Left hindlimb (tissue), 1 donor: ENCODE measurements at regions not wholly inside any gene's neighbourhood (a gene's known extent, or its start where the extent isn't known, plus 50 kb on each side); places are given as distances from the start of the nearest gene placed in this dataset.

Experiments
- DNase-seq: peaks from one replicate; pipeline ENCODE4 v3.0.0-alpha.2; 2018

GRCh38 chr4:19694812-19695211 is 556.9 kb upstream of the SLIT2 start:
- DNase-seq, result no peak

DNA sequence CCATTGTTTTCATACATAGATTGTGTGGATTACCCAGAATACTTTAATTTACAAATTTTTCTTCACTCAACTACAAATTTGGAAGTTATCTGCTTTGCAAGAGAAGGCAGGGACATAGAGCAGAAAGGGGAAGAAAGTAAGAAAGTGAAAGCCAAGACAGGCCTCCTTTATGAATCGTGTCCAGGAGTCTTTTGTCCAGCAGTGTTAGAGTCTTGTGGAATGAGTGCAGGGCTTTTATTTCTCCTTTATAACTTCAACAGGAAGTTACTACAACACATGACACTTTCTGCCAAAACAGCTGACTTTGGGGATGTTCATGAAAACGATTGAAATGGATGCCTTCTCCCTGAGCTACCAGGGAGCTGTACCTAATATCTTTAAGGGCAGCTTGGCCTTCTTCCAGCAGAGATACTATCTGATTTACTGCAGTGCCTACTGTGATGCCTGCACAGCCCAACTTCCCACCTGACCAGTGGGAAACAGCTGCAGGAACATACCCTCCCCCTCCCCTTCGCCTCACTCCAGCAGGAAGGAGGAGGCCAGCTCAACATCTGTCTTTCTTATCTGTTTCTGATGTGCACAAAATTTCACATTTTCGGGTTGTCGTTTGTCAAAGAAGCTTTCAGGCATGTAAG is 557.7 kb upstream of the SLIT2 start:
- DNase-seq, result no peak

DNA sequence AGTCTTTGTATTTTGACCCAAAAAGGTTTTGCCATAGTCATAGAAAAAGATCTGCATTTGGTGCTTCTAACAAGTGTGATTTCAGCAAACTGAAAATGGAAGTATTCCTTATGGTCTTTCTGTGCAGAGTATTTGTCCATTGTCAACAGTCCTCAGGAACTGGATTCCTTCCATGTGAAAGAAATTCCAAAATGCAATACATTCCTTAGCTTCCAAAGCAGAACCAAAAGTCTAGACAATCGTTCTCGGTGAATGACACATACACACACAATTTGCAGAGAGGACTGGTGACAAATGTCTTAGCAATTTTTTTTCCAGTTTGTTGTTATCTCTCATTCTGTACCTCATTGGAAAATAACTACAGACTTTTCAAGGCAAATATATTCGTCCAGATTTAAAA is 562.2 kb upstream of the SLIT2 start:
- DNase-seq, result no peak

GRCh38 chr4:19686456-19686855 is 565.2 kb upstream of the SLIT2 start:
- no peak for DNase-seq

DNA sequence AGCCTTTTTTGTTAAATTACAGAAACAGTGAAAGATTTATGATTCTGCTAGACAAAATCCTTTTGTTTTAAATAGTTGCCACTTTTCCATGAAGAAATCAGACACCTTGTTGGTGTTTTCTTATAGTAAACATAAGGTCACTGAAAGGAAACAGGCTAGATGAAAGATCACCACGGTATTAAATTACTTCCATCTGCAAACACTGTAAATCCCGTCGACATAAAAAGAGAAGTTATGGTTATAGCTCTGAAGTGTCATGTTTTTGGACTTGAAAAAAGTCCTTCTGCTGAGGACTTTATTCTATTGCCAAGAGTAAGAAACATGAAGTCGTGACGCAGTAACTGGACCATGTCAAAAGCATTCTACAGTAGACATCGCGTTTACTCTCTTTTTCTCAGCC is 567.6 kb upstream of the SLIT2 start:
- no peak for DNase-seq

- DNase-seq, result no peak
Measured at GRCh38 chr4:19683426-19683825, 568.3 kb upstream of the SLIT2 start.

GRCh38 chr4:19677211-19677610 is 574.5 kb upstream of the SLIT2 start:
- DNase-seq, result no peak

GRCh38 chr4:19675172-19675811 is 576.4 kb upstream of the SLIT2 start:
- no peak for DNase-seq

DNA sequence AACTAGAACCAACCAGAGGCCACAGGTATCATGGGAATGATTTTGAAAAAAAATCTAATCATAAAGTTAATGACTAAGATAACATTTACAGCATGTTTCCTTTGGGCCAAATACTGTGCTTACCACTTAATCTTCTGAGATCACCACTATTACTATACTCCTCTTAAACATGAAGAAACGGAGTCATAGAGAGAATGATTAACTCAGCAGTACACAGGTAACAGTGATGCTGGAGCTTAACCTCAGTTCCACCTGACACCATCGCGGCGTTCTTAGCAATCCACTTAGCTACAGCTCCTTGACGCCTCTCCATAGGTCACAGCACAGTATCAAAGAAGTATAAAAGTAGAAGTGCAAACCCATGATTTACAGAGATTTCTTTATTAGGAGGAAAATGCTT is 592.6 kb upstream of the SLIT2 start:
- DNase-seq, result no peak

GRCh38 chr4:19657856-19658255 is 593.8 kb upstream of the SLIT2 start:
- DNase-seq, result no peak

- no peak for DNase-seq
Measured at GRCh38 chr4:19655666-19656065, 596.0 kb upstream of the SLIT2 start.

GRCh38 chr4:19650903-19651864 is 600.5 kb upstream of the SLIT2 start:
- DNase-seq, result no peak

DNA sequence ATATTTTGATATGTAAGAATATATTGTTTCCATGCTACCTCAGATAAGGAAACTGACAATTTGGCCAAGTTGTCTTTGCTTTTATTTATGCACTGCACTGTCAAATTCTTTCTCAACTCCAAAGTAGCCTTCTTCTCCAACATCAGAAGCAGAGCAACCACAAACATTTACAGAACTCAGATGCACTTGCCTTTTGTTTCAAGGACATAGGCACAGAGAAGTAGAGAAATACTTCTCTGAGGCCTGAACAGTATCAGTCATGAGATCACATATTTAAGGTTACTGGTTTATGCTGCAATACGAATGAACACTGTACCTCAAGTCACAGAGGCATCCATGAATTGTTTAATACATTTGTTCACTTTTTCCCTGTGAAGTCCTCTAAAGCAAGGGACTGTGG is 606.1 kb upstream of the SLIT2 start:
- no peak for DNase-seq

DNA sequence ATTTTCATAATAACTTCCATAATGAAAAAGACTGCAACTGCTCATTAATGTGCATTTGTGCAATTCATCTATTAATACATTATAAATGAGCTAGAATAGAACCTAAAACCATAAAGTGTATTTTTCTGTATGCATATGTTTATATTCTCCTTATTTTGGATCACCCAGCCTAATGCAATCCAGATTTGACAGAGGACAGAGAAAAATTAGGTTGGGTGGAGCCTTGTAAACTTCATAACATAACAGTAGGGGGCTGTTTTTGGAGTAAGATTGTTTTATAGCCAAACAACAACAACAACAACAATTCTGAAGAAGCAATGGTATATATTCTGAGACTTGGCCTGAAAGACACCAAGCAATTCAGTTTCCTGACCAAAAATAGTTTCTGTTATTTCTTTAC is 615.3 kb upstream of the SLIT2 start:
- no peak for DNase-seq

DNA sequence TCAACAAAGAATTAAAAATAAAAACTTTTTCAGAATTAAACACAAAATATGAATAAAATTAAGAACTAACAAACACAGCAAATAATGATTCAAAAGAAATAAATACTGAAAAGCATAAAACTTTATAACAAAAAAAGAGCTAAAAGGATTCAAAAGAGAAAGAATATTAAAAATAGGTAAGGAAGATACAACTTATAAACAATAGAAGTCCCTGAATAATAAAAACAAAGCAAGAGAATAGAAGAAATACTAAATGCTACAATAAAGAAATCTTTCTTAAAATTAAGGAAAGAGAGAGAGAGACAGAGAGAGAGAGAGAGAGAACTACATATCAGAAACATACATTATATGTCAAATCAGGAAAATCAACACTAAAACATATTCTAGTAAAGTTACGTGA is 619.9 kb upstream of the SLIT2 start:
- DNase-seq, result no peak

- DNase-seq, result no peak
Measured at GRCh38 chr4:19623866-19624265, 627.8 kb upstream of the SLIT2 start.

DNA sequence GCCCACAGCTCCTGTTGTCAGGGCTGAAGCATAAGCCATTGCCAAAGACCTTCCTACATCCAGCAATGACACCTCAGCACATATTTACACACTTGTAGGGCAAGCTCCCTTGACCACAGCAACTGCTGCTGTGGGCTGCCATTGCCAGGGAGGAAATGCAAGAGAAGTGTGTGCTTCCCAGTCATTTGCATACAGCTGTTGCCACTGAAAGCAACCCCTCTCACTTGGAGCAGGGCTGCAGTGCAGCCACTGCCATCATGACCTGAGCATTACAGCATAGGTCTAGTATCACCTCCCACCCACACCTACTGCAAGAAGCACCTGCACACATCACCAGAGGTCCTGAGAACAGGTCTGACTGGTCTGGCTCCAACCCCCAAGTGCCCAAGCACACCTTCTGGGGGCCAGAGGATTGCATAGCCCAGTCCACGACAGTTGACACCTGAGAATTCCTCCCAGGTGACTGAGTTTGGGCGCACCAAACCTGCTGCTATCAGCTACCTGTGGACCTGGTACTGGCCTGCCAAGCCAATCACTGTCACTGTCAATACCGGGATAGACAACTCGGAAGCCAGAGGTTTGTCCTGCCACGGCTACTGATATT is 636.5 kb upstream of the SLIT2 start:
- no peak for DNase-seq

- no peak for DNase-seq
Measured at GRCh38 chr4:19614171-19614570, 637.5 kb upstream of the SLIT2 start.

DNA sequence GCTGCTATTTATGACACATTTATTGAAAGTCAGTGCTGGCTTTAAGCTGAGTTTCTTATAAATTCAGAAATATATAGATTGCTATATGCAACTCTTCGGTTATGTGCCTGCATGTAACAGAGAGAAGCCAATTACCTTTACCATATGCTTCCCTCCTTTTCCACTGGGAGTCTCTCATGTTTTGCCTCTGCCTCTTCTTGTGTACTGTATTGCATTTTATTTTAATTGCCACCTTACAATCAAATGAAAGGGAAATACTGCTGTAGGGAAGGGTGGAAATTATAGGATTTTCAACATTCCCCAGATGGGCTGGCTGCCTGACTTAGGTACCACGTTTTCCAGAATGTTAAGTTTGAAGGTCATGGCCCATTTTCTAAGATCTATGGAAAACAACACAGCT is 655.4 kb upstream of the SLIT2 start:
- no peak for DNase-seq

DNA sequence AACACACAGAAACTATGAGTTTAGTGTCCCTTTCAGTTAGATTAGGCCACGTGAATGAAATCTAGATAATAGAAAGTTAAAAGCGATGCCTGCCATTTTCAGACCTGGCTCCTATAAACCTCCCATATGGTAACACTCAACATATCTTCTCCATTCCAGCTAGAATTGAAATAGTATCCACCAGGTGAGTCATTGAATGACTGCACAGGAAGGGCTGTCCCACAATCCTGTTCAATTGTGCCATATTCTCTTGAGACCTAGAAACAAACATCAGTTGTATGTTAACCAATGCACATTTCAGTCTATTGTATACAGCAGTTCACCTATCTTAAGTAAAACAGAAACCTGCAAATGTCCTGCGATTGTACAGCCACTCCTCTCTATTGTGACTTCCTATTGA is 659.3 kb upstream of the SLIT2 start:
- DNase-seq, result no peak

DNA sequence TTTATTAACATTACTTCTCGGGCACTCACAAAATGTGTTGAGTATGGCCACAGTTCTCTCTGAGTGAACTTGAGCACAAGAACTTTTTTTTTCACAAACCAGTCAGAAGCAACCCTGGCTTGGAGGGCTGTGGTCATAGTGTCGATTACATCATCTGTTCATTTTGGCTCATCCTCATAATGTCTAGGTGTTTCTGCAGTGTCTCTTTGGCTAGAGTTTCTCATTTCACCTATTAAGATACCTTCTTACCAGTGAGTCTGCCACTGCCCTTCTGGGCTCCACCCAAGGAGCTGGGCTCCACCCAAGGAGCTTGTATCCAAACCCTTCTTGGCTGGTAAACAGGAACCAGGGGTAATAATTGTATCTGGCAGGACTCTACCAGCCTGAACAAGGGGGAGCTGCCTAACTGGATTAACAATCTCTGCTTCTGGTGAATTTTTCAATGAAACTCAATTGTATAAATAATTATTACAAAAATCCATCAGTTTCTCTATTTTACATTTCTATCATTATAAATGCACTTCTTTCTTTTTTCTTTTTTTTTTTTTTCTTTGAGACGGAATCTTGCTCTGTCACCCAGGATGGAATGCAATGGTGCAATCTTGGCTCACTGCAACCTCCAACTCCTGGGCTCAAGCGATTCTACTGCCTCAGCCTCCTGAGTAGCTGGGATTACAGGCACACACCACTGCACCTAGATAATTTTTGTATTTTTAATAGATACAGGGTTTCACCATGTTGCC is 667.7 kb upstream of the SLIT2 start:
- DNase-seq, result no peak

- DNase-seq, result no peak
Measured at GRCh38 chr4:19580095-19580494, 671.6 kb upstream of the SLIT2 start.

DNA sequence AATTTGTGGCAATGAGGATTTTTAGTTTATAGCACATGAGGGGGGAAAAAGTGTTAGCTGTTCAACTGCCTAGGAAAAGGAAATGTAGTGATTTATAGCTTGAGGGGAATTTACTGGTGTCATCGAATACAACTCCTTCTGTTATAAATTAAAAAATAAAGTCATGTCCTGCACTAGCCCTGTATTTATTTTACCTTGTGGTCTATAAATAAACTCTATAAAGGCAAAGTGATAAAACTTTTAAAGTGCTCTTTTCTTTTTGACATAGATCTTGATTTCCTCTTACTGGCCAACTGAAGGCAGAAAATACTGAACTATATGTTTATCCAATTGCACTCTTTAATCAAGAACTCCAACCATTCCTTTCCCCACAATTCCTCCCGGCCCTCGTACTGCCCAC is 672.1 kb upstream of the SLIT2 start:
- DNase-seq, result no peak
